MM.1S (cell line): ENCODE measurements at regions not wholly inside any gene's neighbourhood (a gene's known extent, or its start where the extent isn't known, plus 50 kb on each side); places are given as distances from the start of the nearest gene placed in this dataset.

Experiments
- EZH2 ChIP-seq: fragments of 300-600 bp; sonication (generic); optimal IDR thresholded peaks from 2 replicates; pipeline ENCODE3; 2017; ENCODE audit warnings: low read depth, mild to moderate bottlenecking, antibody characterized with exemption, low read length, mixed read lengths
- EZH2phosphoT487 ChIP-seq: fragments of 300-600 bp; sonication (generic); IDR thresholded peaks from 2 replicates; pipeline ENCODE4 v1.6.1; 2018; ENCODE audit warnings: antibody characterized with exemption, low read length
- TF ChIP-seq, protein P1 (sequence below): fragments of 300-600 bp; sonication (generic); IDR thresholded peaks from 2 replicates; pipeline ENCODE4 v1.5.1; 2016; ENCODE audit warnings: antibody characterized with exemption, low read length, mixed read lengths

DNA sequence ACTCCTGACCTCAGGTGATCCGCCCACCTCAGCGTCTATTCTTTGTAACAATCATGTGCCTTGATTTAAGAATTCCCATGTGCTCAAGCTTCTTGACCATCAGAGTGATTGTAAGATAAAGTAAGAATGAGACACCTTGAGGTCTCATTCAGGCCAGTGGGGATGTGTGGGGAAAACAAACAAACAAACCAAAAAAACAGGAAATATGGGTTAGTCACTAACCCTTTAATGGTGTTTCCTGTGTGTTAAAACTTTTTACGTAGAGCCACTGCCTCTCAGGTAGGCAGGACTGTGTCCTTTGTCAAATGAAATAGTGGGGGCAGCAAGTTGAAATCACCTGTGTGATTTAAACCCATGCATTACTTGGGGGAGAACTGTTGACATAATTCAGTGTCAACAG is 91.5 kb upstream of the DHRSX start:
- TF ChIP-seq, protein P1, sequence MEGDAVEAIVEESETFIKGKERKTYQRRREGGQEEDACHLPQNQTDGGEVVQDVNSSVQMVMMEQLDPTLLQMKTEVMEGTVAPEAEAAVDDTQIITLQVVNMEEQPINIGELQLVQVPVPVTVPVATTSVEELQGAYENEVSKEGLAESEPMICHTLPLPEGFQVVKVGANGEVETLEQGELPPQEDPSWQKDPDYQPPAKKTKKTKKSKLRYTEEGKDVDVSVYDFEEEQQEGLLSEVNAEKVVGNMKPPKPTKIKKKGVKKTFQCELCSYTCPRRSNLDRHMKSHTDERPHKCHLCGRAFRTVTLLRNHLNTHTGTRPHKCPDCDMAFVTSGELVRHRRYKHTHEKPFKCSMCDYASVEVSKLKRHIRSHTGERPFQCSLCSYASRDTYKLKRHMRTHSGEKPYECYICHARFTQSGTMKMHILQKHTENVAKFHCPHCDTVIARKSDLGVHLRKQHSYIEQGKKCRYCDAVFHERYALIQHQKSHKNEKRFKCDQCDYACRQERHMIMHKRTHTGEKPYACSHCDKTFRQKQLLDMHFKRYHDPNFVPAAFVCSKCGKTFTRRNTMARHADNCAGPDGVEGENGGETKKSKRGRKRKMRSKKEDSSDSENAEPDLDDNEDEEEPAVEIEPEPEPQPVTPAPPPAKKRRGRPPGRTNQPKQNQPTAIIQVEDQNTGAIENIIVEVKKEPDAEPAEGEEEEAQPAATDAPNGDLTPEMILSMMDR, result no peak
- TF ChIP-seq EZH2 (no peak), EZH2phosphoT487 (no peak)
